GM21576 (cell line): ENCODE measurements at regions not wholly inside any gene's neighbourhood (a gene's known extent, or its start where the extent isn't known, plus 50 kb on each side); places are given as distances from the start of the nearest gene placed in this dataset.

Experiments used
- ATAC-seq: cut with Tn5 transposase; IDR thresholded peaks from one replicate; pipeline ENCODE4 v1.9.1; 2021; ENCODE audit warnings: mild to moderate bottlenecking, moderate library complexity; ENCODE audit not compliant: unreplicated experiment

GRCh38 chr6:26196846-26197635 is 109.8 kb downstream of the HFE start:
- ATAC-seq = peak; percentile 32

GRCh38 chr6:26197636-26197932 is 110.4 kb downstream of the HFE start:
- ATAC-seq = no peak

GRCh38 chr6:26197933-26198721 is 110.9 kb downstream of the HFE start:
- ATAC-seq = no peak

DNA sequence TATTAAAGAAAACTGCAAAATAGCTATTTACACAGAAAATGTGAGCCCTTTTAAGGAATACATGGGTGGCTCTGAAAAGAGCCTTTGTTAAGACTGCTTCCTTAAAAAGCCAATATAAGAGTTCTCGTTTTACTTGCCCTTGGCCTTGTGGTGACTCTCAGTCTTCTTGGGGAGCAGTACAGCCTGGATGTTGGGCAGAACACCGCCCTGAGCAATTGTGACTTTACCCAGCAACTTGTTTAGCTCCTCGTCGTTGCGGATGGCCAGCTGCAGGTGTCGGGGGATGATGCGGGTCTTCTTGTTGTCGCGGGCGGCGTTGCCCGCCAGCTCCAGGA is 111.5 kb downstream of the HFE start:
- peak; percentile 1 for ATAC-seq

- ATAC-seq = peak; percentile 58
Observed at GRCh38 chr6:26199057-26199772, 112.0 kb downstream of the HFE start.

- no peak for ATAC-seq
Observed at GRCh38 chr6:26199773-26200764, 112.8 kb downstream of the HFE start.

GRCh38 chr6:26200918-26201721 is 113.9 kb downstream of the HFE start:
- ATAC-seq = no peak

DNA sequence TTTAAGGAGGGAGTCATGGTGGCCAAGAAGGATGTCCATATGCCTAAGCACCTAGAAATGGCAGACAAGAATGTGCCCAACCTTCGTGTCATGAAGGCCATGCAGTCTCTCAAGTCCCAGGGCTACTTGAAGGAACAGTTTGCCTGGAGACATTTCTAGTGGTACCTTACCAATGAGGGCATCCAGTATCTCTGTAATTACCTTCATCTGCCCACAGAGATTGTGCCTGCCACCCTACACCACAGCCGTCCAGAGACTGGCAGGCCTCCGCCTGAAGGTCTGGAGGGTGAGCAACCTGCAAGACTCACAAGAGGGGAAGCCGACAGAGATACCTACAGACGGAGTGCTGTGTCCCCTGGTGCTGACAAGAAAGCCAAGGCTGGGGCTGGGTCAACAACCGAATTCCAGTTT is 115.0 kb downstream of the HFE start:
- ATAC-seq = no peak

DNA sequence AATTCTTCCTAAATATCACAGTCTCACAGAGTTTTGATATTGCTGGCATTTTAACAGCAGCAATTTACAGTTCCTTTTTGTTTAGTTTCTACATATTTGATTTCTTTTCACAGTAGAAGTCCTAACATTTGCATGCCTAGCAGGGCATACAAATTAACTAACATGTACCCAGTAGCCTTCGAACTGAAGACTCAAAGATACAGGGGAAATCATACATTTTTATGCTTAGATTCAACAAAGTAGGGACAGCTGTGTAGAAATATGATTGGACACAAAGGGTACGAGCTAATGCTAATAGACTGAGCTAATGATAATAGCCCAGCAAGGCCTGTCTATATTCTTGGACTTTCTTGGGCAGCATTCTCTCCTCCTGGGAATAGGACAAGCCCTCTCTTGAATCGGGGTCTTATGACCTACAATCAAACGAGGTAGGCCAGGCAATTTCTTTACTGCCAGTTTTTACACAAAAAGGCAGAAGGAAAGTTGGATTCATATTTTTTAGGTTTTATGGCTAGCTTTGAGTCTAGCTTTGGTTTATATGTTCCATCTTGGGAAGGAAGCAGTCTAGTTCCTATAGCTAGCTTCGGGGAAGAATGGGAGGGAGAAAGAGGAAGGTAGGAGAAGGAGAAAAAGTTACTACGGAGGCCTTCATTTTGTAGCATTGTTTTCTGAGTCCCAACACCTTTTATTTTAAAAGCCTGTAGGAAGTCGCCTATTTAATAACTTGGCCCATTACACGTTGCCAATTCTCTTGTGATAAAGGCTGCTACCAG is 115.8 kb downstream of the HFE start:
- no peak for ATAC-seq

DNA sequence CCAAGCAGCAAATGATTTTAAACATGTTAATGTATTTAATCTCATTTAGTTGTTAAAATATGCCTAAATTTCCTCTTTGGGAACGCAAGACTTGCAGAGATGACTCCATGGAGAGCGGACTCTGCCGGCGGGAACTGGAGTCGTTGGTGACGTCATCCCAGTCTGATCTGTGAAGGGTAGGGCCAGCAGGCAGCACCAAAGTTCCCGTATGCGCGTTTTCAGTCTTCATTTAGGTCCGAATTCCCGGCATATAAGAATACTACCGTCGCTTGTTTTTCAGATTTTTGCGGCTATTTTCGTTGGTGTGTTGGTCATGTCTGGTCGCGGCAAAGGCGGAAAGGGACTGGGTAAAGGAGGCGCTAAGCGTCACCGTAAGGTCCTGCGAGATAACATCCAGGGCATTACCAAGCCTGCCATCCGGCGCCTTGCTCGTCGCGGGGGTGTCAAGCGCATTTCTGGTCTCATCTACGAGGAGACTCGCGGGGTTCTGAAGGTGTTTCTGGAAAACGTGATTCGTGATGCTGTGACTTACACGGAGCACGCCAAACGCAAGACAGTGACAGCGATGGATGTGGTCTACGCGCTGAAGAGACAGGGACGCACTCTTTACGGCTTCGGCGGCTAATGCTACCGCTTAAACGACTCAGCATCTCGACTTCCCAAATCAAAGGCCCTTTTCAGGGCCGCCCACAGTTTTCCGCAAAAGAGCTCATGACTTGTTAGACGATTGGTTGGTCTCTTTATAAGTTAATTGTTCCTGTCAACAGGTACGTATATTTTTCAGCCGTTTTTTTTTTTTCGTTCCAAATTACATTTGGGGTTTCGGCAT is 117.3 kb downstream of the HFE start:
- ATAC-seq = peak; percentile 42

GRCh38 chr6:26205161-26205624 is 118.0 kb downstream of the HFE start:
- peak; percentile 44 for ATAC-seq

DNA sequence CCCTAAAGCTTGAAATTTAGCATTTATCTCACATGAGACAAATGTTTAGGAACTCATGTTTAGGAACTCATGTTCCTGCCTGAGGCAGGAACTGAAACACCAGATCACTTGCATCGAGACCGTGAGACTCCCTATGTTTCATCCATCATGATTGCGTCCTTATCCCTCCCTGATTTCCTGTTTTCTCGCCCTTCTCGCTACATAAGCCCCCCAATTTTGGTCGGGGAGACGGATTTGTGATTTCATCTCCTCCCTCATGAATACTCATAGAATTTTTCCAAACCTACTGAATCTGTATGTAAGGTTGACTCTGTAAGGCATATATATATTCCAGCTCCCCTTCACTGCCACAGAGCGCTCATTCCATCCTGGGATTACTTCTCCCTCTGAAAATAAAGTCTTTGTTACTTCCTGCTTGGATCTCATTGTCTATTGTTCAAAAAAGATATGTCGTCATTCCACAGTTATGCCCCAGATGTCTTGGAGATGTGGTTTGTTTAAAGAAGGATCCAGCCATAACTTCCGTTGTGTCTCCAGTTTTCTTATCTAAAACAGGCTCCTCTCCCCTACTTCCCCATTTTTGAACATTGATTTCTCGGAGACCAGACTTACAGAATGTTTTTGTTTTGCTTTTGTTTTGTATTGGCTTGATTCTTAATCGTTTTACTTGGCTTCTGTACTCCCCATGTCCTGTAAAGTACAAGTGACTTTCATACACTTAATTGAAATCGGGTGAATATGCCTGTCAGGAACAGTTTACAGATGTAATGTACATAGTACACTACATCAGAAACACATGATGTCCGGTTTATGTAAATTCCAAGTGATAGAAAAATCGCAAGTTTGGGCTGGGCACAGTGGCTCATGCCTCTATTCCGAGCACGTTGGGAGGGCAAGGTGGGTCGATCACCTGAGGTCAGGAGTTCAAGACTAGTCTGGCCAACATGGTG is 118.7 kb downstream of the HFE start:
- ATAC-seq = no peak

GRCh38 chr6:26206868-26207801 is 119.9 kb downstream of the HFE start:
- ATAC-seq = no peak

GRCh38 chr6:26211963-26212362 is 124.7 kb downstream of the HFE start:
- no peak for ATAC-seq

- ATAC-seq = no peak
Observed at GRCh38 chr6:26213334-26214075, 126.3 kb downstream of the HFE start.
